Fibroblast of mammary gland (primary cell): ENCODE measurements at regions not wholly inside any gene's neighbourhood (a gene's known extent, or its start where the extent isn't known, plus 50 kb on each side); places are given as distances from the start of the nearest gene placed in this dataset.
"Not testable (repeated sequence)": the region's sequence is repeated elsewhere in the genome, so short reads cannot be mapped to it uniquely, and the experiment has no call there.

ENCODE experiments used
- DNase-seq: peaks from one replicate; pipeline ENCODE4 v3.0.0-alpha.2; 2010; ENCODE audit warnings: low read depth
- H3K4me3 ChIP-seq: 2 replicates; pipeline ENCODE4 v1.5.1; 2011; ENCODE audit warnings: low read depth, mild to moderate bottlenecking, low read length, moderate library complexity; ENCODE audit not compliant: control insufficient read depth
- CTCF ChIP-seq: conservative IDR thresholded peaks from 2 replicates; pipeline ENCODE4 v1.5.1; 2011; ENCODE audit warnings: low read depth, low read length, inconsistent platforms; ENCODE audit not compliant: control insufficient read depth, insufficient read depth

GRCh38 chr13:44853641-44854040 is 135.6 kb downstream of the NUFIP1 start:
- no peak overlapping the region for H3K4me3 ChIP-seq
- DNase-seq = peak; percentile 21
- TF ChIP-seq CTCF = no peak

GRCh38 chr13:44848920-44849676 is 140.2 kb downstream of the NUFIP1 start:
- H3K4me3 ChIP-seq = no peak overlapping the region
- no peak for TF ChIP-seq CTCF
- no peak for DNase-seq

- H3K4me3 ChIP-seq, DNase-seq: not testable (repeated sequence)
These were observed 143.8 kb downstream of the NUFIP1 start for GRCh38 chr13:44845281-44846058.

GRCh38 chr13:44844786-44845185 is 144.5 kb downstream of the NUFIP1 start:
- TF ChIP-seq CTCF = no peak
- no peak overlapping the region for H3K4me3 ChIP-seq
- no peak for DNase-seq

GRCh38 chr13:44843403-44843802 is 145.9 kb downstream of the NUFIP1 start:
- DNase-seq = peak; percentile 77
- no peak overlapping the region for H3K4me3 ChIP-seq
- no peak for TF ChIP-seq CTCF

GRCh38 chr13:44842158-44842557 is 147.1 kb downstream of the NUFIP1 start:
- H3K4me3 ChIP-seq = no peak overlapping the region
- TF ChIP-seq CTCF = no peak

GRCh38 chr13:44840131-44840530 is 149.1 kb downstream of the NUFIP1 start:
- TF ChIP-seq CTCF = no peak
- DNase-seq = no peak

More at GRCh38 chr13:44842158-44842557, 147.1 kb downstream of the NUFIP1 start:
- peak; percentile 63 for DNase-seq

More at GRCh38 chr13:44840131-44840530, 149.1 kb downstream of the NUFIP1 start:
- no peak overlapping the region for H3K4me3 ChIP-seq
